MM.1S (cell line): ENCODE measurements at regions not wholly inside any gene's neighbourhood (a gene's known extent, or its start where the extent isn't known, plus 50 kb on each side); places are given as distances from the start of the nearest gene placed in this dataset.

Source experiments
- DNase-seq: peaks from one replicate; pipeline ENCODE4 v3.0.0-alpha.2; 2015
- H2AFZ ChIP-seq: fragments of 300-600 bp; sonication (generic); 2 replicates; pipeline ENCODE4 v1.6.0; 2016; ENCODE audit warnings: antibody characterized with exemption, low read length
- H3F3A ChIP-seq: fragments of 300-600 bp; sonication (generic); 2 replicates; pipeline ENCODE4 v1.6.1; 2016; ENCODE audit warnings: mild to moderate bottlenecking, antibody characterized with exemption, low read length, moderate library complexity, mixed read lengths; ENCODE audit not compliant: insufficient read depth
- H3K27ac ChIP-seq: fragments of 300-600 bp; sonication (generic); 2 replicates; pipeline ENCODE4 v1.5.1; 2016; ENCODE audit warnings: mild to moderate bottlenecking, low read length
- H3K27me3 ChIP-seq: fragments of 300-600 bp; sonication (generic); replicated peaks from 2 replicates; pipeline ENCODE4 v1.6.0; 2016; ENCODE audit warnings: low read length; ENCODE audit not compliant: insufficient read depth
- H3K36me3 ChIP-seq: fragments of 300-600 bp; sonication (generic); replicated peaks from 2 replicates; pipeline ENCODE4 v1.6.1; 2016; ENCODE audit warnings: mild to moderate bottlenecking, low read length, mixed read lengths; ENCODE audit not compliant: insufficient read depth
- H3K4me1 ChIP-seq: fragments of 300-600 bp; sonication (generic); 2 replicates; pipeline ENCODE4 v1.6.1; 2016; ENCODE audit warnings: low read length, mixed read lengths
- H3K4me2 ChIP-seq: fragments of 300-600 bp; sonication (generic); 2 replicates; pipeline ENCODE4 v1.6.0; 2016; ENCODE audit warnings: low read depth, low read length
- H3K4me3 ChIP-seq: fragments of 300-600 bp; sonication (generic); 2 replicates; pipeline ENCODE4 v1.5.1; 2016; ENCODE audit warnings: low read length, mixed read lengths
- H3K79me2 ChIP-seq: fragments of 300-600 bp; sonication (generic); 2 replicates; pipeline ENCODE4 v1.6.1; 2016; ENCODE audit warnings: mixed run types, low read length, mixed read lengths
- H3K9ac ChIP-seq: fragments of 300-600 bp; sonication (generic); 2 replicates; pipeline ENCODE4 v1.6.1; 2016; ENCODE audit warnings: low read length, mixed read lengths
- H3K9me2 ChIP-seq: fragments of 300-600 bp; sonication (generic); replicated peaks from 2 replicates; pipeline ENCODE4 v1.6.1; 2016; ENCODE audit warnings: mild to moderate bottlenecking, low read length, mixed read lengths; ENCODE audit not compliant: insufficient read depth
- H3K9me3 ChIP-seq: fragments of 300-600 bp; sonication (generic); replicated peaks from 2 replicates; pipeline ENCODE4 v1.6.1; 2016; ENCODE audit warnings: mild to moderate bottlenecking, low read length, mixed read lengths; ENCODE audit not compliant: insufficient read depth
- H4K20me1 ChIP-seq: fragments of 300-600 bp; sonication (generic); 2 replicates; pipeline ENCODE4 v1.6.1; 2016; ENCODE audit warnings: mild to moderate bottlenecking, low read length, moderate library complexity, mixed read lengths; ENCODE audit not compliant: insufficient read depth
- CTCF ChIP-seq: fragments of 300-600 bp; sonication (generic); IDR thresholded peaks from 2 replicates; pipeline ENCODE4 v1.5.1; 2016; ENCODE audit warnings: antibody characterized with exemption, low read length, mixed read lengths
- EZH2 ChIP-seq: fragments of 300-600 bp; sonication (generic); optimal IDR thresholded peaks from 2 replicates; pipeline ENCODE3; 2017; ENCODE audit warnings: low read depth, mild to moderate bottlenecking, antibody characterized with exemption, low read length, mixed read lengths
- EZH2phosphoT487 ChIP-seq: fragments of 300-600 bp; sonication (generic); IDR thresholded peaks from 2 replicates; pipeline ENCODE4 v1.6.1; 2018; ENCODE audit warnings: antibody characterized with exemption, low read length

GRCh38 chr3:181860235-181860634 lies 148.5 kb downstream of the SOX2 start:
- Histone ChIP-seq H3K36me3 (no peaks in the 10 kb centered on the region), H3K27me3 (no peaks in the 10 kb centered on the region), H2AFZ (no peak overlapping the region), H3K4me1 (no peaks in the 10 kb centered on the region), H3K4me2 (no peak overlapping the region), H3F3A (no peaks in the 10 kb centered on the region), H3K79me2 (no peaks in the 10 kb centered on the region), H3K9me3 (no peaks in the 10 kb centered on the region), H3K9me2 (no peaks in the 10 kb centered on the region), H3K4me3 (no peak overlapping the region), H3K27ac (no peak overlapping the region), H3K9ac (no peak overlapping the region), H4K20me1 (no peaks in the 10 kb centered on the region)
- no peak for DNase-seq
- TF ChIP-seq EZH2 (no peak), CTCF (no peak), EZH2phosphoT487 (no peak)

- no peaks in the 10 kb centered on the region for H3K9me3 ChIP-seq
- TF ChIP-seq CTCF (no peak), EZH2 (no peak), EZH2phosphoT487 (no peak)
- DNase-seq: no peak
These were observed 150.8 kb downstream of the SOX2 start for GRCh38 chr3:181862502-181862901.

GRCh38 chr3:181868576-181869082 lies 156.9 kb downstream of the SOX2 start:
- H3F3A ChIP-seq: no peaks in the 10 kb centered on the region
- no peak overlapping the region for H3K4me3 ChIP-seq
- no peaks in the 10 kb centered on the region for H4K20me1 ChIP-seq
- no peaks in the 10 kb centered on the region for H3K9me2 ChIP-seq
- H2AFZ ChIP-seq: no peak overlapping the region
- no peaks in the 10 kb centered on the region for H3K4me1 ChIP-seq
- no peak overlapping the region for H3K27ac ChIP-seq
- H3K36me3 ChIP-seq: no peaks in the 10 kb centered on the region
- no peaks in the 10 kb centered on the region for H3K9me3 ChIP-seq
- no peak for DNase-seq
- no peaks in the 10 kb centered on the region for H3K79me2 ChIP-seq
- no peaks in the 10 kb centered on the region for H3K27me3 ChIP-seq
- no peak overlapping the region for H3K9ac ChIP-seq
- TF ChIP-seq EZH2phosphoT487: no peak
- no peak for TF ChIP-seq CTCF
- no peak for TF ChIP-seq EZH2
- no peak overlapping the region for H3K4me2 ChIP-seq

More at GRCh38 chr3:181862502-181862901, 150.8 kb downstream of the SOX2 start:
- Histone ChIP-seq H3K27ac (no peak overlapping the region), H2AFZ (no peak overlapping the region), H3K4me1 (no peaks in the 10 kb centered on the region), H3K79me2 (no peaks in the 10 kb centered on the region), H3K36me3 (no peaks in the 10 kb centered on the region), H3K27me3 (no peaks in the 10 kb centered on the region), H3K9ac (no peak overlapping the region), H3K9me2 (no peaks in the 10 kb centered on the region), H4K20me1 (no peaks in the 10 kb centered on the region), H3K4me2 (no peak overlapping the region), H3K4me3 (no peak overlapping the region), H3F3A (no peaks in the 10 kb centered on the region)
